ENCODE measurements at regions not wholly inside any gene's neighbourhood (a gene's known extent, or its start where the extent isn't known, plus 50 kb on each side); places are given as distances from the start of the nearest gene placed in this dataset.

- TF ChIP-seq EZH2phosphoT487 (IDR thresholded peaks at IDR 0.05; ENCODE audit: insufficient read depth, low read depth) (no peak), EZH2 (IDR thresholded peaks at IDR 0.05; ENCODE audit: insufficient read depth, poor library complexity, severe bottlenecking) (no peak)
Observed at GRCh38 chr17:79459003-79459655, 151.7 kb downstream of the RBFOX3 start.

All from GM23248 (cell line).